HepG2 (cell line): ENCODE measurements at regions not wholly inside any gene's neighbourhood (a gene's known extent, or its start where the extent isn't known, plus 50 kb on each side); places are given as distances from the start of the nearest gene placed in this dataset.

Source experiments
- ATAC-seq: fragments of 200-7000 bp; cut with Tn5 transposase; 3 replicates; pipeline ENCODE4 v1.9.1; 2020; ENCODE audit warnings: mild to moderate bottlenecking, moderate library complexity
- BruUV-seq: library from RNA; stranded (reverse); fragments of 400-500 nt; replicated peaks from 2 replicates; lab custom pipeline; 2021; lab: Mats Ljungman, UMichigan
- CTCF ChIA-PET: fragments of 300-600 bp; formaldehyde crosslinking; extraction: SDS; loops from one replicate; lab custom pipeline; 2021; ENCODE audit warnings: low total read pairs, inconsistent platforms, low intra/inter-chr PET ratio; lab: Yijun Ruan, JAX
- POLR2A ChIA-PET: fragments of 350-600 bp; sonication (Branson Sonifier 250); formaldehyde crosslinking; loops from one replicate; lab custom pipeline; 2020; ENCODE audit warnings: antibody characterized with exemption, inconsistent platforms; lab: Yijun Ruan, JAX
- DNase-seq: peaks from one replicate; pipeline ENCODE4 v3.0.0-alpha.2; 2015; ENCODE audit warnings: low spot score
- FAIRE-seq: peaks from 3 replicates; lab custom pipeline; 2011; peaks lifted over from hg19 to GRCh38; lab: Jason Lieb, UNC
- H2AFZ ChIP-seq: one replicate; pipeline ENCODE4 v1.6.1; 2011; ENCODE audit warnings: low read length, inconsistent platforms
- H3K27ac ChIP-seq: fragments of 300-600 bp; 3 replicates; pipeline ENCODE4 v1.8.0; 2011; ENCODE audit warnings: mixed run types, mild to moderate bottlenecking, mixed read lengths, low read length, inconsistent platforms; ENCODE audit not compliant: insufficient read depth; ENCODE audit errors: extremely low read length
- H3K27me3 ChIP-seq, 2 experiments: fragments of 200-600 bp in 1 of 2; 2 replicates in 1 of 2; 3 replicates in 1 of 2; pipeline versions ENCODE4 v1.6.0 to v1.8.0; 2011; ENCODE audit warnings: low read length in 2 of 2, mild to moderate bottlenecking in 2 of 2, moderate library complexity in 2 of 2, inconsistent platforms in 1 of 2; ENCODE audit not compliant: insufficient read depth in 2 of 2, control insufficient read depth in 1 of 2
- H3K36me3 ChIP-seq, 2 experiments: fragments of 200-600 bp in 1 of 2; replicated peaks in 1 of 2; 2 replicates in 1 of 2; 3 replicates in 1 of 2; pipeline versions ENCODE4 v1.5.1 to v1.8.0; 2011; ENCODE audit warnings: low read length in 2 of 2, inconsistent platforms in 1 of 2; ENCODE audit not compliant: insufficient read depth in 2 of 2, control insufficient read depth in 1 of 2
- H3K4me1 ChIP-seq: 2 replicates; pipeline ENCODE4 v1.5.1; 2012; ENCODE audit warnings: low read length, inconsistent platforms; ENCODE audit not compliant: insufficient read depth
- H3K4me2 ChIP-seq: 2 replicates; pipeline ENCODE4 v1.6.0; 2011; ENCODE audit warnings: low read depth, low read length, inconsistent platforms
- H3K4me3 ChIP-seq, 3 experiments: fragments of 200-600 bp in 1 of 3; sonication (generic), shearing (Covaris generic) in 1 of 3; replicated peaks in 1 of 3; 2 replicates each; pipeline ENCODE4 v1.5.1; 2011 to 2016; ENCODE audit warnings: low read length in 3 of 3, inconsistent platforms in 2 of 3, low read depth in 2 of 3, mild to moderate bottlenecking in 2 of 3, control low read depth in 1 of 3, mixed read lengths in 1 of 3; ENCODE audit not compliant: insufficient read depth in 1 of 3
- H3K79me2 ChIP-seq: one replicate; pipeline ENCODE4 v1.6.1; 2011; ENCODE audit warnings: low read length, inconsistent platforms; ENCODE audit not compliant: insufficient read depth
- H3K9ac ChIP-seq: 2 replicates; pipeline ENCODE4 v1.6.0; 2011; ENCODE audit warnings: mild to moderate bottlenecking, low read depth, low read length, inconsistent platforms; ENCODE audit not compliant: insufficient read depth
- H3K9me3 ChIP-seq: 2 replicates; pipeline ENCODE4 v1.5.1; 2012; ENCODE audit warnings: mild to moderate bottlenecking, low read length
- H4K20me1 ChIP-seq: 2 replicates; pipeline ENCODE4 v1.6.0; 2011; ENCODE audit warnings: inconsistent platforms, mild to moderate bottlenecking, low read length, moderate library complexity; ENCODE audit not compliant: insufficient read depth
- DMAP1 ChIP-seq: IDR thresholded peaks from 2 replicates; pipeline ENCODE4 v1.6.1; 2016
- GATAD2A ChIP-seq: IDR thresholded peaks from 2 replicates; pipeline ENCODE4 v1.6.1; 2016
- GLI4 ChIP-seq: sonication (generic); formaldehyde crosslinking; IDR thresholded peaks from 2 replicates; pipeline ENCODE4 v1.5.1; 2020; ENCODE audit warnings: missing genetic modification reagents, mild to moderate bottlenecking, moderate library complexity, borderline replicate concordance
- HNRNPL ChIP-seq: fragments of 200-400 bp; formaldehyde crosslinking; IDR thresholded peaks from 2 replicates; pipeline ENCODE4 v1.6.1; 2017; ENCODE audit warnings: mild to moderate bottlenecking, low read depth, low read length
- MED13 ChIP-seq: sonication (generic); formaldehyde crosslinking; IDR thresholded peaks from 2 replicates; pipeline ENCODE4 v1.5.0; 2020; ENCODE audit warnings: missing genetic modification reagents
- NPAS2 ChIP-seq: sonication (generic); formaldehyde crosslinking; IDR thresholded peaks from 2 replicates; pipeline ENCODE4 v1.8.0; 2022; ENCODE audit warnings: mild to moderate bottlenecking, missing genetic modification reagents, borderline replicate concordance
- NRL ChIP-seq: sonication (generic); formaldehyde crosslinking; IDR thresholded peaks from 2 replicates; pipeline ENCODE4 v1.5.0; 2020; ENCODE audit warnings: missing genetic modification reagents, mild to moderate bottlenecking, moderate library complexity, borderline replicate concordance
- PHB2 ChIP-seq: fragments of 450-650 bp; IDR thresholded peaks from 2 replicates; pipeline ENCODE4 v1.6.1; 2018; ENCODE audit not compliant: partially characterized antibody
- RAD21 ChIP-seq: fragments of 450-650 bp; formaldehyde crosslinking; IDR thresholded peaks from 2 replicates; pipeline ENCODE4 v1.5.0; 2020; ENCODE audit warnings: mild to moderate bottlenecking
- SOX6 ChIP-seq, 2 experiments: fragments of 450-650 bp in 1 of 2; sonication (generic) in 1 of 2; formaldehyde crosslinking in 1 of 2; IDR thresholded peaks; 2 replicates each; pipeline versions ENCODE4 v1.4.0 to v1.6.1; 2017 to 2020; ENCODE audit warnings: antibody characterized with exemption in 1 of 2, mild to moderate bottlenecking in 1 of 2, missing genetic modification reagents in 1 of 2
- ZBTB34 ChIP-seq: sonication (generic); formaldehyde crosslinking; IDR thresholded peaks from 2 replicates; pipeline ENCODE4 v1.8.0; 2022; ENCODE audit warnings: mild to moderate bottlenecking, missing genetic modification reagents
- ZBTB38 ChIP-seq: sonication (generic); formaldehyde crosslinking; IDR thresholded peaks from 2 replicates; pipeline ENCODE4 v1.5.1; 2020; ENCODE audit warnings: mild to moderate bottlenecking, missing genetic modification reagents
- ZNF136 ChIP-seq: sonication (generic); formaldehyde crosslinking; IDR thresholded peaks from 2 replicates; pipeline ENCODE4 v1.8.1; 2022; ENCODE audit warnings: low read depth, mild to moderate bottlenecking, moderate library complexity, missing genetic modification reagents
- ZNF17 ChIP-seq: sonication (generic); formaldehyde crosslinking; IDR thresholded peaks from 2 replicates; pipeline ENCODE4 v1.5.0; 2020; ENCODE audit warnings: mild to moderate bottlenecking, missing genetic modification reagents
- ZNF564 ChIP-seq: sonication (generic); formaldehyde crosslinking; IDR thresholded peaks from 2 replicates; pipeline ENCODE4 v1.8.1; 2023; ENCODE audit warnings: mild to moderate bottlenecking, missing genetic modification reagents
- ZNF709 ChIP-seq: sonication (generic); formaldehyde crosslinking; IDR thresholded peaks from 2 replicates; pipeline ENCODE4 v1.5.0; 2020; ENCODE audit warnings: mild to moderate bottlenecking, missing genetic modification reagents
- WGBS: methylation state at CpG from one replicate; pipeline ENCODE4 v1.1.6; 2017; ENCODE audit warnings: low lambda C conversion rate; 5-methylcytosine and 5-hydroxymethylcytosine counted together
- in situ Hi-C: cut with HindIII; loops from 2 replicates; pipeline ENCODE4 v1.10.0; 2017; ENCODE audit warnings: low pct_unique_long_range_greater_than_20kb; ENCODE audit not compliant: extremely low pct_ligation_motif_present
- intact Hi-C: fragments of 100-400 bp; cut with micrococcal nuclease; formaldehyde crosslinking; loops from one replicate; pipeline ENCODE4 v1.10.0; 2022; ENCODE audit not compliant: unreplicated experiment
- TF ChIP-seq, protein P1 (sequence below): sonication (generic); IDR thresholded peaks from 2 replicates; pipeline ENCODE4 v1.6.1; 2016; ENCODE audit warnings: low read depth, borderline replicate concordance

DNA sequence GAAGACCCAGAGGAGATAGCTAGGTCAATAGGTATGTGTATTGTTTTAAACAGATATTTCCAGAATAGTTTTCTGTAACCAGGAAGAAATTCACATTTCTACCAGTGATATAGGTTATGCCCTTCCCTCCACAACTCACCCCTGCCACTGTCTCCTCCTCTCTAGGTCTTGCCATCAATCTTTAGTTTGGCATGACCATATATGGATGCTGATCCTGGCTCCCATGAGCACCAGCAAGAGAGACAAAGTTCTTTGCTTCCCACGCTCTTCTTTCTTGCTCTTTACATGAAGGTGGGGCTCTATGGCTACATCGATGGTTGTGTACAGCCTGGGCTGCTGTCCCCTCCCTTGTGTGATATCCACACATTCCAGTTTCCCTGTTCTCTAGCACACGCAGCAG lies 459.4 kb upstream of the ID4 start:
- 7% methylated on average over 3 of the region's 3 CpGs for WGBS
- BruUV-seq, result no TSS peak
- no peaks in the 10 kb centered on the region; a peak in 1 of 5 replicates for H3K27me3 ChIP-seq
- no peak overlapping the region for H2AFZ ChIP-seq
- TF ChIP-seq PHB2 (no peak), HNRNPL (no peak), ZNF709 (no peak), ZNF136 (no peak), ZNF564 (CRISPR knock-in tag) (no peak)
- DNase-seq (no peak), ATAC-seq (no peak), FAIRE-seq (no peak)
- no peaks in the 10 kb centered on the region for H3K79me2 ChIP-seq
- H3K27ac ChIP-seq, result no peak overlapping the region
- H3K9me3 ChIP-seq, result peaks cover 69% of the 10 kb centered on the region
- CTCF ChIA-PET, result no interaction called here
- no peak overlapping the region for H3K9ac ChIP-seq
- H3K4me2 ChIP-seq, result no peak overlapping the region
- in situ Hi-C loops (no loop called here), intact Hi-C loops (no loop called here)
- POLR2A ChIA-PET, result no interaction called here
- H3K36me3 ChIP-seq, result no peaks in the 10 kb centered on the region
- no peaks in the 10 kb centered on the region for H4K20me1 ChIP-seq
- H3K4me1 ChIP-seq, result no peaks in the 10 kb centered on the region
- no peak overlapping the region for H3K4me3 ChIP-seq

DNA sequence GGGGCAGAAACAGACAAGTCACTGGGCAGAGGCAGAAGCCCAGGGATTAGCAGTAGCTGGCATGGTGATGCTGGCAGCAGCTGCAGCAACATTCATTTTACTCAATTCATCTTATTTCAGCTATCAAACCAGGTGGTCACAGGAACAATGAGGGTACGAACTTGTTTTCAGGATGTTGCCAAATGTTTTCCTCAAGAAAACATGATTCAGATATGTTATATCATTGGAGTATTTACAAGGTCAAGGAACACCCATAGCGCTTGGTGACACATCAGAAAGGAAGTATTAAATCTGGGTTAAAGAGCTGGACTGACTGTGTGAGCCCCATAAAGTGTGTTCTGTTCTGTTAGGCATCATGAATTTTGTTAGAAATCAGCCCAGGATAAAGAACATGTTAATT lies 456.9 kb upstream of the ID4 start:
- CTCF ChIA-PET, result no interaction called here
- in situ Hi-C loops (no loop called here), intact Hi-C loops (no loop called here)
- Histone ChIP-seq H3K36me3 (no peaks in the 10 kb centered on the region), H4K20me1 (no peaks in the 10 kb centered on the region), H3K4me2 (no peak overlapping the region), H3K4me3 (no peak overlapping the region), H3K4me1 (no peaks in the 10 kb centered on the region), H3K79me2 (no peaks in the 10 kb centered on the region), H3K9ac (no peak overlapping the region), H3K27me3 (no peaks in the 10 kb centered on the region; a peak in 1 of 5 replicates), H3K27ac (no peak overlapping the region), H2AFZ (no peak overlapping the region), H3K9me3 (peaks cover 68% of the 10 kb centered on the region)
- POLR2A ChIA-PET, result no interaction called here
- ATAC-seq (no peak), DNase-seq (no peak), FAIRE-seq (no peak)
- no TSS peak for BruUV-seq
- WGBS, result 5% methylated on average over 2 of the region's 2 CpGs
- no peak for TF ChIP-seq MED13
- no peak for TF ChIP-seq RAD21 (CRISPR knock-in tag)
- TF ChIP-seq DMAP1 (CRISPR knock-in tag), result no peak
- no peak for TF ChIP-seq ZBTB38 (CRISPR knock-in tag)
- TF ChIP-seq, protein P1, sequence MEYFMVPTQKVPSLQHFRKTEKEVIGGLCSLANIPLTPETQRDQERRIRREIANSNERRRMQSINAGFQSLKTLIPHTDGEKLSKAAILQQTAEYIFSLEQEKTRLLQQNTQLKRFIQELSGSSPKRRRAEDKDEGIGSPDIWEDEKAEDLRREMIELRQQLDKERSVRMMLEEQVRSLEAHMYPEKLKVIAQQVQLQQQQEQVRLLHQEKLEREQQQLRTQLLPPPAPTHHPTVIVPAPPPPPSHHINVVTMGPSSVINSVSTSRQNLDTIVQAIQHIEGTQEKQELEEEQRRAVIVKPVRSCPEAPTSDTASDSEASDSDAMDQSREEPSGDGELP, result no peak
- no peak for TF ChIP-seq NRL (CRISPR knock-in tag)
- no peak for TF ChIP-seq ZNF17 (CRISPR knock-in tag)
- TF ChIP-seq NPAS2 (CRISPR knock-in tag), result no peak
- no peak for TF ChIP-seq GLI4 (CRISPR knock-in tag)
- TF ChIP-seq ZBTB34, result no peak
- no peak for TF ChIP-seq GATAD2A (CRISPR knock-in tag)
- TF ChIP-seq SOX6 (IDR thresholded peaks at IDR 0.05), result no peak
- TF ChIP-seq SOX6 (CRISPR knock-in tag; IDR thresholded peaks at IDR 0.05), result no peak
